Common myeloid progenitor, CD34-positive (primary cell): ENCODE measurements at regions not wholly inside any gene's neighbourhood (a gene's known extent, or its start where the extent isn't known, plus 50 kb on each side); places are given as distances from the start of the nearest gene placed in this dataset.
A peak's percentile ranks its signal among the peaks of the same experiment; 100 is the strongest.

Experiments
- CTCF ChIA-PET: fragments of 350-600 bp; sonication (Branson Sonifier 250); formaldehyde crosslinking; loops from one replicate; lab custom pipeline; 2021; ENCODE audit warnings: antibody characterized with exemption; lab: Charles Lee
- POLR2A ChIA-PET: fragments of 350-600 bp; sonication (Branson Sonifier 250); formaldehyde crosslinking; loops from one replicate; lab custom pipeline; 2021; ENCODE audit warnings: antibody characterized with exemption; lab: Charles Lee
- DNase-seq, 3 donors: peaks; one replicate each; pipeline versions ENCODE4 v3.0.0 to v3.0.0-alpha.2; 2013
- H3K27ac ChIP-seq, 2 experiments: 1 replicate in 1 of 2; 2 replicates in 1 of 2; pipeline ENCODE4 v1.7.0; 2013; ENCODE audit warnings: inconsistent platforms in 2 of 2, low read length in 2 of 2, mild to moderate bottlenecking in 2 of 2, low read depth in 1 of 2, moderate library complexity in 1 of 2; ENCODE audit not compliant: severe bottlenecking in 2 of 2, insufficient read depth in 1 of 2, poor library complexity in 1 of 2
- H3K27me3 ChIP-seq, 5 experiments: replicated peaks in 2 of 5; 1 replicate in 3 of 5; 2 replicates in 2 of 5; pipeline versions ENCODE4 v1.6.1 to v1.7.0; 2013; ENCODE audit warnings: low read length in 4 of 5, mild to moderate bottlenecking in 2 of 5, moderate library complexity in 2 of 5, inconsistent platforms in 1 of 5; ENCODE audit not compliant: insufficient read depth in 5 of 5, control insufficient read depth in 4 of 5
- H3K36me3 ChIP-seq, 4 experiments: 1 replicate in 2 of 4; 2 replicates in 2 of 4; pipeline versions ENCODE4 v1.6.1 to v1.7.0; 2013; ENCODE audit warnings: low read length in 3 of 4, control low read depth in 1 of 4, mild to moderate bottlenecking in 1 of 4; ENCODE audit not compliant: control insufficient read depth in 4 of 4, insufficient read depth in 4 of 4
- H3K4me1 ChIP-seq, 4 experiments: 1 replicate in 3 of 4; 2 replicates in 1 of 4; pipeline versions ENCODE4 v1.6.1 to v1.7.1; 2013; ENCODE audit warnings: low read length in 3 of 4, mild to moderate bottlenecking in 3 of 4, control low read depth in 1 of 4, inconsistent platforms in 1 of 4, moderate library complexity in 1 of 4; ENCODE audit not compliant: control insufficient read depth in 4 of 4, insufficient read depth in 4 of 4; ENCODE audit errors: control extremely low read depth in 1 of 4
- H3K4me3 ChIP-seq, 7 experiments: 1 replicate in 4 of 7; 2 replicates in 3 of 7; pipeline versions ENCODE4 v1.5.1 to v1.7.0; 2013; ENCODE audit warnings: mild to moderate bottlenecking in 7 of 7, low read length in 6 of 7, moderate library complexity in 6 of 7, inconsistent platforms in 2 of 7, low read depth in 2 of 7, control low read depth in 1 of 7; ENCODE audit not compliant: insufficient read depth in 4 of 7, control insufficient read depth in 1 of 7; ENCODE audit errors: extremely low read depth in 1 of 7
- H3K9me3 ChIP-seq, 5 experiments: 1 replicate in 4 of 5; 2 replicates in 1 of 5; pipeline versions ENCODE4 v1.6.1 to v1.7.1; 2013; ENCODE audit warnings: low read length in 4 of 5, mild to moderate bottlenecking in 2 of 5, inconsistent platforms in 1 of 5, low read depth in 1 of 5, moderate library complexity in 1 of 5; ENCODE audit not compliant: control insufficient read depth in 4 of 5, insufficient read depth in 2 of 5; ENCODE audit errors: control extremely low read depth in 1 of 5
- WGBS: methylation state at CpG from one replicate; pipeline ENCODE4 v1.1.5; 2013; ENCODE audit not compliant: insufficient coverage; 5-methylcytosine and 5-hydroxymethylcytosine counted together

GRCh38 chr5:101806410-101806809, 489.7 kb downstream of the SLCO4C1 start:
- POLR2A ChIA-PET: no interaction called here
- 91% methylated on average over 2 of the region's 2 CpGs for WGBS
- CTCF ChIA-PET: no interaction called here
- DNase-seq: no peak
- no peak overlapping the region for H3K4me3 ChIP-seq
- H3K9me3 ChIP-seq: no peaks in the 10 kb centered on the region
- H3K4me1 ChIP-seq: no peaks in the 10 kb centered on the region
- no peaks in the 10 kb centered on the region for H3K27me3 ChIP-seq
- no peak overlapping the region for H3K27ac ChIP-seq
- H3K36me3 ChIP-seq: no peaks in the 10 kb centered on the region

- H3K36me3 ChIP-seq: no peaks in the 10 kb centered on the region
- H3K4me1 ChIP-seq: no peaks in the 10 kb centered on the region
- no peaks in the 10 kb centered on the region for H3K9me3 ChIP-seq
- H3K27ac ChIP-seq: no peak overlapping the region
- CTCF ChIA-PET: no interaction called here
- no peak overlapping the region for H3K4me3 ChIP-seq
- no peak for DNase-seq
- no peaks in the 10 kb centered on the region for H3K27me3 ChIP-seq
- POLR2A ChIA-PET: no interaction called here
These were observed 499.7 kb downstream of the SLCO4C1 start for GRCh38 chr5:101796427-101796826.

GRCh38 chr5:101788797-101789196, 507.3 kb downstream of the SLCO4C1 start:
- H3K36me3 ChIP-seq: no peaks in the 10 kb centered on the region
- DNase-seq: no peak
- ChIA-PET CTCF (no interaction called here), POLR2A (no interaction called here)
- H3K4me1 ChIP-seq: no peaks in the 10 kb centered on the region
- no peak overlapping the region for H3K4me3 ChIP-seq
- no peaks in the 10 kb centered on the region for H3K9me3 ChIP-seq
- WGBS: 100% methylated on average over 4 of the region's 4 CpGs
- H3K27me3 ChIP-seq: peaks cover 0 to 4% (median 1%) of the 10 kb centered on the region in 5 experiments
- H3K27ac ChIP-seq: no peak overlapping the region

DNA sequence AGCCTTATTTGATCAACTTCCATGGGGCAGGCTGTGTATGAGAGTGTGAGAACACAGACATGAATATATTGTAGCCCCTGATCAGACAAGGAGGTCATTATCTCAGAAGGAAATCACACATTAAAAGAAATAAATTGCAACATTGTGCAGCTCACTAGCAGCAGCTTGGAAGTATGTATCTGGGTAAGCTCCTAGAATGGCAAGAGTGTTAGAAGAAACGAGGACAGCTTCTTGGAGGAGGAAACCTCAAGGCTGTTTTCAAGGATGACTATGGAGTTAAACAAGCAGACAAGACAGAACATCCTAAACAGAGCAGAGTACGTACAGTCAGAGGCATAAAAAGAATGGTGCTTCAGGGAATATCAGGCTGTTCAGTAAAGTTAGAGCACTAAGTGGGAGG, 511.0 kb downstream of the SLCO4C1 start:
- Histone ChIP-seq H3K27me3 (peaks cover 0 to 14% (median 2%) of the 10 kb centered on the region in 5 experiments), H3K27ac (no peak overlapping the region), H3K4me3 (no peak overlapping the region), H3K4me1 (no peaks in the 10 kb centered on the region), H3K9me3 (no peaks in the 10 kb centered on the region), H3K36me3 (no peaks in the 10 kb centered on the region)
- CTCF ChIA-PET: no interaction called here
- DNase-seq: no peak
- POLR2A ChIA-PET: no interaction called here
- 86% methylated on average over 1 of the region's 2 CpGs for WGBS

GRCh38 chr5:101783241-101784013, 512.7 kb downstream of the SLCO4C1 start:
- no peak overlapping the region for H3K27ac ChIP-seq
- peak overlapping the region in 2 of 7 experiments; percentile 27 to 53 for H3K4me3 ChIP-seq
- peaks cover 0 to 14% (median 2%) of the 10 kb centered on the region in 5 experiments for H3K27me3 ChIP-seq
- ChIA-PET POLR2A (no interaction called here), CTCF (no interaction called here)
- WGBS: 67% methylated on average over 26 of the region's 26 CpGs
- peaks cover 0 to 3% (median 0%) of the 10 kb centered on the region in 5 experiments for H3K9me3 ChIP-seq
- H3K4me1 ChIP-seq: no peaks in the 10 kb centered on the region
- no peak for DNase-seq
- H3K36me3 ChIP-seq: no peaks in the 10 kb centered on the region

DNA sequence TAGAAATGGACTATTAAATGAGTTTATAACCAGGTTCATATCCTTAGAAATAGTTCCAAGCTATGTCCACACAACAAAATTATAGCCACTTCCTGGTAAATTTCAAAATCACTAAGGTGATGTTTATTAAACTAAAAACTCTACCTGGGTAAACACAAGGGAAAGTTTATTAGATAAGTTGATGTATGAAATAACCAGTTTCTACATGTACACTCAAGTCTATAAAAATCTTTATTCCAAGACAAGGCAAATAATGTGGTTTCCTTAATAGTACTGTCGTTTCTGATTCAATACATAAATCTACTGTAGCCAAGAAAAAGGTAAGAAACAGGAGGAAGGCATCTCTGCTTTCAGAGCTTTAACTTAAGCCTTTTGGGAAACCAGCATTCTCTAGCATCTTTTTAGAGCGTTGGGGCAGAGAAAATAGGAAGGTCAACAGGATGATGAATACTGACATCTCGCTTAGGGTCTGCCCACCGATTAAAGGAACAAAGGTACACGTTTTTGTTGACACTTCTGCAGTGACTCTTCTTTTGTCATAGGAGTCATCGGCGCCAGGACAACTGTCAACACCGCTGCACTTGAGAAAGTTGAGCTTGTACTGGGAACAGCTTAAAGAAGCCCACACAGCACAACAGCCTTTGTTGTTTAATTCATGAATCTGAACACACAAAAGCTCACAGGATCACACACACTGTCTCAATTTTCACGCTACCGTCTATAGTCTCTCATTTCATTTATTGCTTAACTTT, 513.6 kb downstream of the SLCO4C1 start:
- H3K36me3 ChIP-seq: no peaks in the 10 kb centered on the region
- no peak for DNase-seq
- no peak overlapping the region for H3K4me3 ChIP-seq
- ChIA-PET CTCF (no interaction called here), POLR2A (no interaction called here)
- WGBS: 77% methylated on average over 9 of the region's 10 CpGs
- peaks cover 0 to 14% (median 2%) of the 10 kb centered on the region in 5 experiments for H3K27me3 ChIP-seq
- no peaks in the 10 kb centered on the region for H3K4me1 ChIP-seq
- H3K27ac ChIP-seq: no peak overlapping the region
- peaks cover 0 to 3% (median 0%) of the 10 kb centered on the region in 5 experiments for H3K9me3 ChIP-seq

- no peaks in the 10 kb centered on the region for H3K4me1 ChIP-seq
- H3K36me3 ChIP-seq: no peaks in the 10 kb centered on the region
- H3K4me3 ChIP-seq: no peak overlapping the region
- H3K27ac ChIP-seq: no peak overlapping the region
- H3K9me3 ChIP-seq: peaks cover 0 to 3% (median 0%) of the 10 kb centered on the region in 5 experiments
- CTCF ChIA-PET: no interaction called here
- DNase-seq: no peak
- H3K27me3 ChIP-seq: no peaks in the 10 kb centered on the region
- no CpG with 5 or more reads among the region's 3 CpGs for WGBS
- POLR2A ChIA-PET: no interaction called here
These were observed 545.0 kb downstream of the SLCO4C1 start for GRCh38 chr5:101751105-101751504.
